ENCODE measurements at regions not wholly inside any gene's neighbourhood (a gene's known extent, or its start where the extent isn't known, plus 50 kb on each side); places are given as distances from the start of the nearest gene placed in this dataset.
"Not testable (repeated sequence)": the region's sequence is repeated elsewhere in the genome, so short reads cannot be mapped to it uniquely, and the experiment has no call there.

GRCh38 chr2:91856971-91857370 lies 3014.3 kb upstream of the TEKT4 start:
- H2AFZ ChIP-seq (ENCODE audit: low read depth); H3K27ac ChIP-seq; H3K4me3 ChIP-seq (IDR thresholded peaks at IDR 0.05; ENCODE audit: insufficient read depth, low read depth, low read length); H3K36me3 ChIP-seq (ENCODE audit: insufficient read depth); H4K20me1 ChIP-seq (ENCODE audit: insufficient read depth); H3K27me3 ChIP-seq (ENCODE audit: insufficient read depth, low read depth); H3K9ac ChIP-seq; H3K79me2 ChIP-seq (ENCODE audit: insufficient read depth, low read depth); H3K4me1 ChIP-seq (ENCODE audit: low read depth, poor library complexity, severe bottlenecking); H3K4me2 ChIP-seq: not testable (repeated sequence)

GRCh38 chr2:91857711-91858110 lies 3013.5 kb upstream of the TEKT4 start:
- H3K27me3 ChIP-seq (ENCODE audit: insufficient read depth, low read depth); H3K4me1 ChIP-seq (ENCODE audit: low read depth, poor library complexity, severe bottlenecking); H2AFZ ChIP-seq (ENCODE audit: low read depth); H3K4me3 ChIP-seq (IDR thresholded peaks at IDR 0.05; ENCODE audit: insufficient read depth, low read depth, low read length); H4K20me1 ChIP-seq (ENCODE audit: insufficient read depth); H3K79me2 ChIP-seq (ENCODE audit: insufficient read depth, low read depth); H3K27ac ChIP-seq; H3K36me3 ChIP-seq (ENCODE audit: insufficient read depth); H3K4me2 ChIP-seq; H3K9ac ChIP-seq: not testable (repeated sequence)

- not testable (repeated sequence) for H4K20me1 ChIP-seq (ENCODE audit: insufficient read depth); H3K27me3 ChIP-seq (ENCODE audit: insufficient read depth, low read depth); H3K36me3 ChIP-seq (ENCODE audit: insufficient read depth); H3K4me2 ChIP-seq; H3K79me2 ChIP-seq (ENCODE audit: insufficient read depth, low read depth); H3K9ac ChIP-seq; H3K4me3 ChIP-seq (IDR thresholded peaks at IDR 0.05; ENCODE audit: insufficient read depth, low read depth, low read length); H3K4me1 ChIP-seq (ENCODE audit: low read depth, poor library complexity, severe bottlenecking); H3K27ac ChIP-seq; H2AFZ ChIP-seq (ENCODE audit: low read depth)
Measured at GRCh38 chr2:91871716-91872115, 2999.5 kb upstream of the TEKT4 start.

GRCh38 chr2:91873416-91873815 lies 2997.8 kb upstream of the TEKT4 start:
- not testable (repeated sequence) for H3K27me3 ChIP-seq (ENCODE audit: insufficient read depth, low read depth); H4K20me1 ChIP-seq (ENCODE audit: insufficient read depth); H3K4me3 ChIP-seq (IDR thresholded peaks at IDR 0.05; ENCODE audit: insufficient read depth, low read depth, low read length); H2AFZ ChIP-seq (ENCODE audit: low read depth); H3K4me1 ChIP-seq (ENCODE audit: low read depth, poor library complexity, severe bottlenecking); H3K4me2 ChIP-seq; H3K9ac ChIP-seq; H3K27ac ChIP-seq; H3K36me3 ChIP-seq (ENCODE audit: insufficient read depth); H3K79me2 ChIP-seq (ENCODE audit: insufficient read depth, low read depth)

- not testable (repeated sequence) for H3K9ac ChIP-seq; H3K4me2 ChIP-seq; H3K27ac ChIP-seq; H4K20me1 ChIP-seq (ENCODE audit: insufficient read depth); H3K79me2 ChIP-seq (ENCODE audit: insufficient read depth, low read depth); H3K4me1 ChIP-seq (ENCODE audit: low read depth, poor library complexity, severe bottlenecking); H3K27me3 ChIP-seq (ENCODE audit: insufficient read depth, low read depth); H3K36me3 ChIP-seq (ENCODE audit: insufficient read depth); H2AFZ ChIP-seq (ENCODE audit: low read depth); H3K4me3 ChIP-seq (IDR thresholded peaks at IDR 0.05; ENCODE audit: insufficient read depth, low read depth, low read length)
Measured at GRCh38 chr2:91877658-91878210, 2993.5 kb upstream of the TEKT4 start.

GRCh38 chr2:91895091-91895490 lies 2976.1 kb upstream of the TEKT4 start:
- peak; percentile 49 for TF ChIP-seq CTCF (conservative IDR thresholded peaks at IDR 0.05; ENCODE audit: low read depth, low read length)
- H3K79me2 ChIP-seq (ENCODE audit: insufficient read depth, low read depth); H3K4me3 ChIP-seq (IDR thresholded peaks at IDR 0.05; ENCODE audit: insufficient read depth, low read depth, low read length); H3K36me3 ChIP-seq (ENCODE audit: insufficient read depth); H3K27ac ChIP-seq; H3K4me2 ChIP-seq; H3K4me1 ChIP-seq (ENCODE audit: low read depth, poor library complexity, severe bottlenecking); H2AFZ ChIP-seq (ENCODE audit: low read depth); H4K20me1 ChIP-seq (ENCODE audit: insufficient read depth); H3K9ac ChIP-seq; H3K27me3 ChIP-seq (ENCODE audit: insufficient read depth, low read depth): not testable (repeated sequence)

GRCh38 chr2:91917602-91918001 lies 2953.6 kb upstream of the TEKT4 start:
- not testable (repeated sequence) for H3K27ac ChIP-seq; H3K27me3 ChIP-seq (ENCODE audit: insufficient read depth, low read depth); H4K20me1 ChIP-seq (ENCODE audit: insufficient read depth); H3K36me3 ChIP-seq (ENCODE audit: insufficient read depth); H3K4me3 ChIP-seq (IDR thresholded peaks at IDR 0.05; ENCODE audit: insufficient read depth, low read depth, low read length); H3K79me2 ChIP-seq (ENCODE audit: insufficient read depth, low read depth); H2AFZ ChIP-seq (ENCODE audit: low read depth); H3K4me2 ChIP-seq; H3K4me1 ChIP-seq (ENCODE audit: low read depth, poor library complexity, severe bottlenecking); H3K9ac ChIP-seq
